ENCODE measurements at regions not wholly inside any gene's neighbourhood (a gene's known extent, or its start where the extent isn't known, plus 50 kb on each side); places are given as distances from the start of the nearest gene placed in this dataset.

DNA sequence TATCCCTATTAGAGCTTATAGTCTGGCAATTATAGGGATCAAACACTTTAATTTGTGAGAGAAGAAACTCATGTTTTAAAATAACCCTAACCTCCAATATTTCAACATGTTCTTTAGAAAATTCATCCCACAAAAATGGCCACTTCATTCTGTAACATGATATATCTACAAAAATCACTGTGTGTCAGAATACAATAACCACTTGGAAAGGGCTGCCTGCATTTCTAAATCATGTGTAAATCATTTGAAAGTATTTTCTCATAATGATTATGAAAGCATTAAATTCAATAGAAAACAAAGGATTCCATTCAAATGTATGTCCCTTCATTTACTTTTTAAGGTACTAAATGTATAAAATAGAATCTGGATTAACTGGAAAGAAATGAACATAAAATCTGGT is 101.4 kb upstream of the NHSL1 start:
- TF ChIP-seq CTCF (IDR thresholded peaks at IDR 0.05) = no peak
- TF ChIP-seq POLR2A (IDR thresholded peaks at IDR 0.05) = no peak

All from uterus (tissue), 2 donors.